GM12878 (cell line): ENCODE measurements at regions not wholly inside any gene's neighbourhood (a gene's known extent, or its start where the extent isn't known, plus 50 kb on each side); places are given as distances from the start of the nearest gene placed in this dataset.

Experiments used
- ATAC-seq: fragments of 200-7000 bp; cut with Tn5 transposase; 3 replicates; pipeline ENCODE4 v1.9.1; 2020; ENCODE audit warnings: mild to moderate bottlenecking, moderate library complexity
- BruUV-seq: library from RNA; stranded (reverse); fragments of 400-500 nt; replicated peaks from 2 replicates; lab custom pipeline; 2021; lab: Mats Ljungman, UMichigan
- CTCF ChIA-PET: fragments of 300-600 bp; sonication (Branson Sonifier 250); formaldehyde crosslinking; extraction: SDS; loops from one replicate; lab custom pipeline; 2021; ENCODE audit warnings: inconsistent platforms; lab: Yijun Ruan, JAX
- POLR2A ChIA-PET: fragments of 350-600 bp; formaldehyde crosslinking; extraction: SDS; loops from one replicate; lab custom pipeline; 2021; ENCODE audit warnings: inconsistent platforms; lab: Charles Lee
- RAD21 ChIA-PET: fragments of 300-600 bp; sonication (Branson Sonifier 250); formaldehyde crosslinking; loops from one replicate; lab custom pipeline; 2023; ENCODE audit warnings: antibody characterized with exemption; ENCODE audit not compliant: unreplicated experiment; lab: Charles Lee
- SMC1A ChIA-PET: fragments of 300-600 bp; sonication (Branson Sonifier 250); formaldehyde crosslinking; loops from one replicate; lab custom pipeline; 2023; ENCODE audit not compliant: unreplicated experiment, uncharacterized antibody; lab: Charles Lee
- DNase-seq: peaks from one replicate; pipeline ENCODE4 v3.0.0-alpha.2; 2011; ENCODE audit warnings: low read depth, low spot score
- FAIRE-seq: peaks from 3 replicates; lab custom pipeline; 2011; peaks lifted over from hg19 to GRCh38; lab: Jason Lieb, UNC
- H2AFZ ChIP-seq: 2 replicates; pipeline ENCODE4 v1.6.0; 2011; ENCODE audit warnings: low read depth, low read length, control low read depth; ENCODE audit not compliant: control insufficient read depth
- H3K27ac ChIP-seq: 2 replicates; pipeline ENCODE4 v1.5.1; 2011; ENCODE audit warnings: control low read depth; ENCODE audit not compliant: control insufficient read depth, insufficient read depth
- H3K27me3 ChIP-seq, 2 experiments: replicated peaks in 1 of 2; 2 replicates each; pipeline versions ENCODE4 v1.6.0 to v1.6.1; 2011; ENCODE audit warnings: low read length in 1 of 2; ENCODE audit not compliant: control insufficient read depth in 2 of 2, insufficient read depth in 2 of 2
- H3K36me3 ChIP-seq, 2 experiments: 2 replicates each; pipeline ENCODE4 v1.5.1; 2011; ENCODE audit warnings: low read length in 1 of 2; ENCODE audit not compliant: control insufficient read depth in 2 of 2, insufficient read depth in 2 of 2
- H3K4me1 ChIP-seq: 2 replicates; pipeline ENCODE4 v1.6.1; 2011; ENCODE audit warnings: mild to moderate bottlenecking, low read length, moderate library complexity, mixed read lengths; ENCODE audit not compliant: control insufficient read depth, insufficient read depth
- H3K4me2 ChIP-seq: 2 replicates; pipeline ENCODE4 v1.6.0; 2011; ENCODE audit warnings: control low read depth; ENCODE audit not compliant: control insufficient read depth, insufficient read depth
- H3K4me3 ChIP-seq: fragments of 200-600 bp; sonication (generic); 2 replicates; pipeline ENCODE4 v1.5.1; 2016
- H3K79me2 ChIP-seq: 2 replicates; pipeline ENCODE4 v1.6.0; 2011; ENCODE audit warnings: low read length; ENCODE audit not compliant: control insufficient read depth, insufficient read depth
- H3K9ac ChIP-seq: 2 replicates; pipeline ENCODE4 v1.8.0; 2011; ENCODE audit warnings: low read length, control low read depth, mixed read lengths; ENCODE audit not compliant: control insufficient read depth, insufficient read depth
- H3K9me3 ChIP-seq: replicated peaks from 3 replicates; pipeline ENCODE4 v1.5.1; 2011; ENCODE audit warnings: mild to moderate bottlenecking, low read length; ENCODE audit not compliant: control insufficient read depth, insufficient read depth
- H4K20me1 ChIP-seq: 2 replicates; pipeline ENCODE4 v1.6.0; 2011; ENCODE audit not compliant: control insufficient read depth, insufficient read depth
- ATF7 ChIP-seq: fragments of 450-650 bp; IDR thresholded peaks from 2 replicates; pipeline ENCODE4 v1.6.1; 2016; ENCODE audit warnings: low read depth, mild to moderate bottlenecking
- BACH1 ChIP-seq: fragments of 450-650 bp; IDR thresholded peaks from 2 replicates; pipeline ENCODE4 v1.6.1; 2017; ENCODE audit warnings: mild to moderate bottlenecking, borderline replicate concordance
- BMI1 ChIP-seq: fragments of 450-650 bp; IDR thresholded peaks from 2 replicates; pipeline ENCODE4 v1.6.1; 2016; ENCODE audit warnings: mild to moderate bottlenecking, moderate library complexity, borderline replicate concordance
- ETV6 ChIP-seq, 2 experiments: fragments of 450-650 bp in 1 of 2; IDR thresholded peaks in 1 of 2; conservative IDR thresholded peaks in 1 of 2; 2 replicates each; pipeline ENCODE4 v1.6.1; 2014; ENCODE audit warnings: antibody characterized with exemption in 1 of 2, borderline replicate concordance in 1 of 2, low read depth in 1 of 2, mild to moderate bottlenecking in 1 of 2, moderate library complexity in 1 of 2
- MEF2B ChIP-seq: fragments of 450-650 bp; IDR thresholded peaks from 2 replicates; pipeline ENCODE4 v1.6.1; 2018; ENCODE audit warnings: mild to moderate bottlenecking, moderate library complexity; ENCODE audit not compliant: partially characterized antibody, poor library complexity, severe bottlenecking
- PAX5 ChIP-seq: IDR thresholded peaks from 2 replicates; pipeline ENCODE4 v1.6.1; 2011; ENCODE audit warnings: low read depth, low read length, borderline replicate concordance
- RFX5 ChIP-seq: IDR thresholded peaks from 2 replicates; pipeline ENCODE4 v1.6.1; 2011; ENCODE audit warnings: low read depth, low read length, improper control_type of control experiment
- SUPT20H ChIP-seq: IDR thresholded peaks from 2 replicates; pipeline ENCODE4 v1.6.1; 2011; ENCODE audit warnings: low read depth, mild to moderate bottlenecking, low read length, moderate library complexity, borderline replicate concordance; ENCODE audit not compliant: control insufficient read depth
- TCF3 ChIP-seq: IDR thresholded peaks from 2 replicates; pipeline ENCODE4 v1.6.1; 2012; ENCODE audit warnings: low read depth, mild to moderate bottlenecking, low read length, borderline replicate concordance; ENCODE audit not compliant: insufficient read depth
- WRNIP1 ChIP-seq: IDR thresholded peaks from 2 replicates; pipeline ENCODE4 v1.6.1; 2011; ENCODE audit warnings: low read depth, low read length, improper control_type of control experiment, borderline replicate concordance
- ZNF592 ChIP-seq: fragments of 450-650 bp; IDR thresholded peaks from 2 replicates; pipeline ENCODE4 v1.6.1; 2017; ENCODE audit warnings: mild to moderate bottlenecking, moderate library complexity
- WGBS: methylation state at CpG from one replicate; pipeline ENCODE4 v1.1.6; 2016; ENCODE audit warnings: low lambda C conversion rate; ENCODE audit not compliant: insufficient replicate concordance, insufficient coverage; ENCODE audit errors: missing lambda C conversion rate; 5-methylcytosine and 5-hydroxymethylcytosine counted together
- in situ Hi-C: fragments of 300-500 bp; cut with MboI; formaldehyde crosslinking; loops from 9 replicates; pipeline ENCODE4 v1.14.3; 2018; ENCODE audit warnings: mixed read lengths
- intact Hi-C: fragments of 100-400 bp; cut with micrococcal nuclease; formaldehyde crosslinking; loops from one replicate; pipeline ENCODE4 v1.14.2; 2022; ENCODE audit not compliant: unreplicated experiment

GRCh38 chr10:78749200-78749599 is 319.6 kb upstream of the ZMIZ1 start:
- ChIA-PET POLR2A (no interaction called here), SMC1A (interaction anchor here (0.6 kb wide), 1 partner anchor 33 kb away, joined by 3 read pairs; no protein-coding TSS in a partner anchor), RAD21 (no interaction called here)
- no peaks in the 10 kb centered on the region; a peak in 3 of 4 replicates for H3K27me3 ChIP-seq
- H3K9me3 ChIP-seq = no peaks in the 10 kb centered on the region
- no peak for ATAC-seq
- intact Hi-C loops = no loop called here
- no peaks in the 10 kb centered on the region for H3K79me2 ChIP-seq
- H3K4me3 ChIP-seq = no peak overlapping the region
- no peaks in the 10 kb centered on the region; the same call in 1 of the 2 replicates for H4K20me1 ChIP-seq
- no peaks in the 10 kb centered on the region for H3K36me3 ChIP-seq
- in situ Hi-C loops = no loop called here
- 0% methylated on average over 1 of the region's 1 CpG for WGBS
- H2AFZ ChIP-seq = no peak overlapping the region
- H3K4me2 ChIP-seq = no peak overlapping the region
- no peaks in the 10 kb centered on the region for H3K4me1 ChIP-seq
- no peak overlapping the region for H3K27ac ChIP-seq
- TF ChIP-seq PAX5 (no peak), RFX5 (no peak), ETV6 (conservative IDR thresholded peaks at IDR 0.05 in 1 of 2, IDR thresholded peaks at IDR 0.05 in 1 of 2; ENCODE audit: borderline replicate concordance in 1 of 2, low read depth in 1 of 2) (no peak), BMI1 (no peak), SUPT20H (no peak), WRNIP1 (no peak), BACH1 (no peak), TCF3 (no peak), ATF7 (no peak), ZNF592 (no peak), MEF2B (no peak)
- TF ChIP-seq, all 136 proteins: peak for 0
- no peak overlapping the region for H3K9ac ChIP-seq
- CTCF ChIA-PET = no interaction called here
- FAIRE-seq = no peak
- BruUV-seq = no TSS peak
- DNase-seq = no peak
